Natural killer cell (primary cell): ENCODE measurements at regions not wholly inside any gene's neighbourhood (a gene's known extent, or its start where the extent isn't known, plus 50 kb on each side); places are given as distances from the start of the nearest gene placed in this dataset.

ENCODE experiments used
- ATAC-seq, 3 donors: fragments of 150-1000 bp in 2 of 3; fragments of 200-7000 bp in 1 of 3; cut with Tn5 transposase; 1 replicate in 1 of 3; 2 replicates in 2 of 3; pipeline ENCODE4 v1.10.0; 2021; ENCODE audit warnings: mild to moderate bottlenecking in 2 of 3, moderate library complexity in 2 of 3
- DNase-seq, 2 donors: peaks; one replicate each; pipeline versions ENCODE4 v3.0.0 to v3.0.0-alpha.2; 2013 to 2021; ENCODE audit warnings: mixed read lengths in 1 of 2
- H3K27ac ChIP-seq: one replicate; pipeline ENCODE4 v1.5.1; 2013; ENCODE audit warnings: mild to moderate bottlenecking, low read length
- H3K27me3 ChIP-seq: one replicate; pipeline ENCODE4 v1.6.1; 2013; ENCODE audit warnings: low read length; ENCODE audit not compliant: control insufficient read depth, insufficient read depth
- H3K36me3 ChIP-seq: one replicate; pipeline ENCODE4 v1.6.1; 2013; ENCODE audit warnings: low read length; ENCODE audit not compliant: control insufficient read depth, insufficient read depth
- H3K4me1 ChIP-seq: one replicate; pipeline ENCODE4 v1.6.1; 2013; ENCODE audit warnings: low read length; ENCODE audit not compliant: control insufficient read depth, insufficient read depth
- H3K4me3 ChIP-seq: one replicate; pipeline ENCODE4 v1.5.1; 2013; ENCODE audit warnings: low read length
- H3K9me3 ChIP-seq: one replicate; pipeline ENCODE4 v1.6.1; 2013; ENCODE audit warnings: low read length; ENCODE audit not compliant: control insufficient read depth, insufficient read depth
- H3K27ac Mint-ChIP-seq, 2 donors: one replicate each; pipeline ENCODE4 v1.8.0; 2022; ENCODE audit warnings: mild to moderate bottlenecking in 2 of 2, mixed read lengths in 2 of 2, moderate library complexity in 1 of 2
- H3K27me3 Mint-ChIP-seq, 2 donors: one replicate each; pipeline ENCODE4 v1.8.0; 2022; ENCODE audit warnings: low read depth in 2 of 2, mixed read lengths in 2 of 2
- H3K36me3 Mint-ChIP-seq: one replicate; pipeline ENCODE4 v1.8.0; 2022; ENCODE audit warnings: mixed read lengths
- H3K4me1 Mint-ChIP-seq, 2 donors: one replicate each; pipeline ENCODE4 v1.8.0; 2022; ENCODE audit warnings: mixed read lengths in 2 of 2
- H3K4me3 Mint-ChIP-seq: one replicate; pipeline ENCODE4 v1.8.0; 2022; ENCODE audit warnings: mild to moderate bottlenecking, moderate library complexity, mixed read lengths
- H3K9me3 Mint-ChIP-seq, 2 donors: one replicate each; pipeline ENCODE4 v1.8.0; 2022; ENCODE audit warnings: mixed read lengths in 2 of 2
- CTCF ChIP-seq: fragments of 200-600 bp; IDR thresholded peaks from one replicate; pipeline ENCODE4 v1.8.0; 2022; ENCODE audit warnings: antibody characterized with exemption
- WGBS: methylation state at CpG from one replicate; pipeline ENCODE4 v1.1.7; 2013; ENCODE audit warnings: missing lambda C conversion rate; ENCODE audit not compliant: insufficient coverage; 5-methylcytosine and 5-hydroxymethylcytosine counted together
- intact Hi-C: fragments of 100-400 bp; cut with micrococcal nuclease; formaldehyde crosslinking; loops from one replicate; pipeline ENCODE4 v1.14.2; 2022

GRCh38 chr3:64450396-64450956 is 225.2 kb upstream of the PRICKLE2 start:
- DNase-seq (no peak), ATAC-seq (no peak)
- no peak overlapping the region for H3K4me3 ChIP-seq
- intact Hi-C loops: no loop called here
- no peaks in the 10 kb centered on the region for H3K4me1 Mint-ChIP-seq
- H3K27me3 ChIP-seq: no peaks in the 10 kb centered on the region
- no peak overlapping the region for H3K4me3 Mint-ChIP-seq
- no peak overlapping the region for H3K27ac Mint-ChIP-seq
- H3K36me3 Mint-ChIP-seq: no peaks in the 10 kb centered on the region
- H3K9me3 Mint-ChIP-seq: peaks cover under 1% of the 10 kb centered on the region in 2 donors
- H3K27me3 Mint-ChIP-seq: peaks cover 10 to 31% of the 10 kb centered on the region in 2 donors
- H3K36me3 ChIP-seq: no peaks in the 10 kb centered on the region
- no peaks in the 10 kb centered on the region for H3K4me1 ChIP-seq
- TF ChIP-seq CTCF: no peak
- 39% methylated on average over 4 of the region's 5 CpGs for WGBS
- no peaks in the 10 kb centered on the region for H3K9me3 ChIP-seq
- H3K27ac ChIP-seq: no peak overlapping the region

- 62% methylated on average over 2 of the region's 2 CpGs for WGBS
- Histone ChIP-seq H3K27me3 (no peaks in the 10 kb centered on the region), H3K27ac (no peak overlapping the region), H3K36me3 (no peaks in the 10 kb centered on the region), H3K4me1 (no peaks in the 10 kb centered on the region), H3K9me3 (no peaks in the 10 kb centered on the region), H3K4me3 (no peak overlapping the region)
- no peak for TF ChIP-seq CTCF
- DNase-seq (no peak), ATAC-seq (no peak)
- Mint-ChIP-seq H3K9me3 (no peaks in the 10 kb centered on the region), H3K4me3 (no peak overlapping the region), H3K27ac (no peak overlapping the region), H3K4me1 (no peaks in the 10 kb centered on the region), H3K27me3 (peaks cover 16 to 31% of the 10 kb centered on the region in 2 donors), H3K36me3 (no peaks in the 10 kb centered on the region)
- intact Hi-C loops: no loop called here
Observed at GRCh38 chr3:64449026-64449425, 223.8 kb upstream of the PRICKLE2 start.

- TF ChIP-seq CTCF: no peak
- no peaks in the 10 kb centered on the region for H3K36me3 Mint-ChIP-seq
- no peak overlapping the region for H3K27ac Mint-ChIP-seq
- no peaks in the 10 kb centered on the region for H3K36me3 ChIP-seq
- no peak overlapping the region for H3K27ac ChIP-seq
- WGBS: 56% methylated on average over 3 of the region's 5 CpGs
- ATAC-seq (no peak), DNase-seq (no peak)
- no peaks in the 10 kb centered on the region for H3K4me1 ChIP-seq
- H3K9me3 ChIP-seq: no peaks in the 10 kb centered on the region
- peaks cover 28 to 39% of the 10 kb centered on the region in 2 donors for H3K27me3 Mint-ChIP-seq
- no peaks in the 10 kb centered on the region for H3K27me3 ChIP-seq
- no peak overlapping the region for H3K4me3 Mint-ChIP-seq
- H3K4me3 ChIP-seq: no peak overlapping the region
- intact Hi-C loops: no loop called here
- H3K4me1 Mint-ChIP-seq: no peaks in the 10 kb centered on the region
- no peaks in the 10 kb centered on the region for H3K9me3 Mint-ChIP-seq
Observed at GRCh38 chr3:64445944-64446300, 220.7 kb upstream of the PRICKLE2 start.
